ENCODE measurements at regions not wholly inside any gene's neighbourhood (a gene's known extent, or its start where the extent isn't known, plus 50 kb on each side); places are given as distances from the start of the nearest gene placed in this dataset.

DNA sequence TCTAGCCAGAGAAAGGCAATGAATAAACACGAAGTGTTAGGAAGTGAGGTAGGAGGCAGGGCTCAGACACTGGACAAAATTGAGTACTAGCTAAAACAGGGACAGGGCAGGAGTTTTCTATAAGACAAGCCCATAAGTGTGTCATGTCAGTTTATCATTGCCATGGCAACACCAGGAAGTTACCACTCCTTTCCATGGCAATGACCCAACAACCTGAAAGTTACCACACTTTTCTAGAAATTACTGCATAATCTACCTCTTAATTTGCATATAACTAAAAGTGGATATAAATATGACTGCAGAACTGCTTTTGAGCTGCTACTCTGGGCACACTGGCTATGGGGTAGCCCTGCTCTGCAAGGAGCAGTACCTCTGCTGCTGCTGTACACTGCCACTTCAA, 442.5 kb upstream of the COX7C start:
- TF ChIP-seq, protein P1, sequence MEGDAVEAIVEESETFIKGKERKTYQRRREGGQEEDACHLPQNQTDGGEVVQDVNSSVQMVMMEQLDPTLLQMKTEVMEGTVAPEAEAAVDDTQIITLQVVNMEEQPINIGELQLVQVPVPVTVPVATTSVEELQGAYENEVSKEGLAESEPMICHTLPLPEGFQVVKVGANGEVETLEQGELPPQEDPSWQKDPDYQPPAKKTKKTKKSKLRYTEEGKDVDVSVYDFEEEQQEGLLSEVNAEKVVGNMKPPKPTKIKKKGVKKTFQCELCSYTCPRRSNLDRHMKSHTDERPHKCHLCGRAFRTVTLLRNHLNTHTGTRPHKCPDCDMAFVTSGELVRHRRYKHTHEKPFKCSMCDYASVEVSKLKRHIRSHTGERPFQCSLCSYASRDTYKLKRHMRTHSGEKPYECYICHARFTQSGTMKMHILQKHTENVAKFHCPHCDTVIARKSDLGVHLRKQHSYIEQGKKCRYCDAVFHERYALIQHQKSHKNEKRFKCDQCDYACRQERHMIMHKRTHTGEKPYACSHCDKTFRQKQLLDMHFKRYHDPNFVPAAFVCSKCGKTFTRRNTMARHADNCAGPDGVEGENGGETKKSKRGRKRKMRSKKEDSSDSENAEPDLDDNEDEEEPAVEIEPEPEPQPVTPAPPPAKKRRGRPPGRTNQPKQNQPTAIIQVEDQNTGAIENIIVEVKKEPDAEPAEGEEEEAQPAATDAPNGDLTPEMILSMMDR (conservative IDR thresholded peaks at IDR 0.05; ENCODE audit: low read length), result no peak
- no peak for TF ChIP-seq EZH2phosphoT487 (IDR thresholded peaks at IDR 0.05; ENCODE audit: borderline replicate concordance)

All from Loucy (cell line).